Mesodermal cell (in vitro differentiated cells): ENCODE measurements at regions not wholly inside any gene's neighbourhood (a gene's known extent, or its start where the extent isn't known, plus 50 kb on each side); places are given as distances from the start of the nearest gene placed in this dataset.

Experiments
- H3K27ac ChIP-seq: 2 replicates; pipeline ENCODE4 v1.7.0; 2013; ENCODE audit warnings: mild to moderate bottlenecking, low read depth, low read length, moderate library complexity; ENCODE audit not compliant: severe bottlenecking
- H3K36me3 ChIP-seq: 2 replicates; pipeline ENCODE4 v1.7.1; 2013; ENCODE audit warnings: mild to moderate bottlenecking, low read length, moderate library complexity; ENCODE audit not compliant: control insufficient read depth, insufficient read depth
- H3K4me1 ChIP-seq: one replicate; pipeline ENCODE4 v1.7.1; 2013; ENCODE audit warnings: mild to moderate bottlenecking, low read length; ENCODE audit not compliant: insufficient read depth, control insufficient read depth, poor library complexity, severe bottlenecking
- H3K4me3 ChIP-seq: 2 replicates; pipeline ENCODE4 v1.7.0; 2013; ENCODE audit warnings: low read length, control low read depth, mild to moderate bottlenecking; ENCODE audit not compliant: insufficient read depth, poor library complexity, severe bottlenecking; ENCODE audit errors: extremely low read depth
- H3K9me3 ChIP-seq: 2 replicates; pipeline ENCODE4 v1.7.1; 2013; ENCODE audit warnings: mild to moderate bottlenecking, low read length, moderate library complexity; ENCODE audit not compliant: control insufficient read depth
- WGBS, 2 experiments: methylation state at CpG; one replicate each; pipeline ENCODE4 v1.1.5; 2013; ENCODE audit warnings: missing lambda C conversion rate in 2 of 2; ENCODE audit not compliant: insufficient coverage in 2 of 2; 5-methylcytosine and 5-hydroxymethylcytosine counted together

GRCh38 chr5:32512926-32513325 is 68.4 kb upstream of the ZFR start:
- Histone ChIP-seq H3K4me3 (no peak overlapping the region), H3K9me3 (peaks cover 3% of the 10 kb centered on the region), H3K4me1 (no peaks in the 10 kb centered on the region), H3K36me3 (no peaks in the 10 kb centered on the region), H3K27ac (no peak overlapping the region)
- WGBS, 2 experiments = 100% methylated on average over 1 of the region's 2 CpGs

- 79 to 92% methylated on average over 4 to 6 of the region's 9 CpGs for WGBS, 2 experiments
- H3K36me3 ChIP-seq = no peaks in the 10 kb centered on the region
Observed at GRCh38 chr5:32511776-32512374, 67.3 kb upstream of the ZFR start.

GRCh38 chr5:32510860-32511259 is 66.3 kb upstream of the ZFR start:
- no peak overlapping the region for H3K27ac ChIP-seq
- 0% methylated on average over 1 of the region's 1 CpG; no CpG with 5 or more reads in 1 of the 2 experiments for WGBS, 2 experiments
- no peak overlapping the region for H3K4me3 ChIP-seq
- H3K36me3 ChIP-seq = no peaks in the 10 kb centered on the region
- peaks cover 12% of the 10 kb centered on the region for H3K4me1 ChIP-seq
- H3K9me3 ChIP-seq = peaks cover 3% of the 10 kb centered on the region

More at GRCh38 chr5:32511776-32512374, 67.3 kb upstream of the ZFR start:
- Histone ChIP-seq H3K27ac (no peak overlapping the region), H3K9me3 (peaks cover 3% of the 10 kb centered on the region), H3K4me3 (no peak overlapping the region), H3K4me1 (peaks cover 3% of the 10 kb centered on the region)

- Histone ChIP-seq H3K27ac (no peak overlapping the region), H3K4me3 (no peak overlapping the region), H3K9me3 (peaks cover 3% of the 10 kb centered on the region), H3K36me3 (no peaks in the 10 kb centered on the region), H3K4me1 (peaks cover 23% of the 10 kb centered on the region)
- WGBS, 2 experiments = 93 to 100% methylated on average over 3 to 4 of the region's 8 CpGs
Observed at GRCh38 chr5:32508806-32509805, 64.6 kb upstream of the ZFR start.

- Histone ChIP-seq H3K9me3 (peaks cover 3% of the 10 kb centered on the region), H3K36me3 (no peaks in the 10 kb centered on the region), H3K4me3 (no peak overlapping the region), H3K4me1 (peaks cover 23% of the 10 kb centered on the region), H3K27ac (no peak overlapping the region)
- 78 to 81% methylated on average over 4 to 5 of the region's 7 CpGs for WGBS, 2 experiments
Observed at GRCh38 chr5:32507738-32508434, 63.3 kb upstream of the ZFR start.

- peaks cover 23% of the 10 kb centered on the region for H3K4me1 ChIP-seq
- no peaks in the 10 kb centered on the region for H3K36me3 ChIP-seq
- no CpG with 5 or more reads among the region's 1 CpG for WGBS, 2 experiments
- no peak overlapping the region for H3K27ac ChIP-seq
- peaks cover 3% of the 10 kb centered on the region for H3K9me3 ChIP-seq
- H3K4me3 ChIP-seq = no peak overlapping the region
Observed at GRCh38 chr5:32506799-32507198, 62.3 kb upstream of the ZFR start.

GRCh38 chr5:32506201-32506661 is 61.7 kb upstream of the ZFR start:
- peaks cover 23% of the 10 kb centered on the region for H3K4me1 ChIP-seq
- H3K4me3 ChIP-seq = no peak overlapping the region
- no peaks in the 10 kb centered on the region for H3K36me3 ChIP-seq
- H3K27ac ChIP-seq = peak overlapping the region; percentile 36
- H3K9me3 ChIP-seq = peaks cover 3% of the 10 kb centered on the region
- 60 to 66% methylated on average over 3 of the region's 3 CpGs for WGBS, 2 experiments

- WGBS, 2 experiments = 79% methylated on average over 2 of the region's 2 CpGs
Observed at GRCh38 chr5:32505756-32506155, 61.2 kb upstream of the ZFR start.

GRCh38 chr5:32504989-32505596 is 60.6 kb upstream of the ZFR start:
- Histone ChIP-seq H3K4me3 (no peak overlapping the region), H3K36me3 (no peaks in the 10 kb centered on the region)
- WGBS, 2 experiments = 22 to 26% methylated on average over 5 of the region's 8 CpGs

More at GRCh38 chr5:32505756-32506155, 61.2 kb upstream of the ZFR start:
- Histone ChIP-seq H3K4me3 (no peak overlapping the region), H3K36me3 (no peaks in the 10 kb centered on the region), H3K27ac (peak overlapping the region; percentile 57), H3K9me3 (peaks cover 3% of the 10 kb centered on the region), H3K4me1 (peaks cover 23% of the 10 kb centered on the region)

GRCh38 chr5:32504329-32504988 is 59.9 kb upstream of the ZFR start:
- H3K9me3 ChIP-seq = peaks cover 3% of the 10 kb centered on the region
- no peak overlapping the region for H3K4me3 ChIP-seq
- peaks cover 23% of the 10 kb centered on the region for H3K4me1 ChIP-seq
- H3K36me3 ChIP-seq = no peaks in the 10 kb centered on the region
- WGBS, 2 experiments = 79 to 87% methylated on average over 7 to 8 of the region's 8 CpGs
- H3K27ac ChIP-seq = peak overlapping the region; percentile 57

More at GRCh38 chr5:32504989-32505596, 60.6 kb upstream of the ZFR start:
- Histone ChIP-seq H3K27ac (peak overlapping the region; percentile 57), H3K4me1 (peaks cover 23% of the 10 kb centered on the region), H3K9me3 (peaks cover 3% of the 10 kb centered on the region)
